ENCODE measurements at regions not wholly inside any gene's neighbourhood (a gene's known extent, or its start where the extent isn't known, plus 50 kb on each side); places are given as distances from the start of the nearest gene placed in this dataset.

GRCh38 chr2:137771064-137771463, 193.2 kb upstream of the HNMT start:
- Histone ChIP-seq H3K9me3 (ENCODE audit: insufficient read depth, low read length) (no peaks in the 10 kb centered on the region), H3K4me1 (ENCODE audit: insufficient read depth, insufficient read length) (no peaks in the 10 kb centered on the region), H3K9ac (ENCODE audit: insufficient read length, low read depth) (no peak overlapping the region), H3K36me3 (ENCODE audit: insufficient read depth, insufficient read length, low read length) (no peaks in the 10 kb centered on the region), H3K4me3 (ENCODE audit: insufficient read length, low read depth) (no peak overlapping the region), H3K27me3 (ENCODE audit: insufficient read depth, insufficient read length) (no peaks in the 10 kb centered on the region)
- no peak for TF ChIP-seq SUZ12 (IDR thresholded peaks at IDR 0.05; ENCODE audit: extremely low read depth, insufficient read depth, insufficient read length)
- TF ChIP-seq ZNF274 (IDR thresholded peaks at IDR 0.05; ENCODE audit: low read depth, low read length), result no peak
- no peak for TF ChIP-seq YY1 (IDR thresholded peaks at IDR 0.05; ENCODE audit: insufficient read depth, insufficient read length)
- no peak for DNase-seq (ENCODE audit: low read depth, low spot score)

- H3K4me3 ChIP-seq (ENCODE audit: insufficient read length, low read depth), result no peak overlapping the region
- no peak for DNase-seq (ENCODE audit: low read depth, low spot score)
- H3K4me1 ChIP-seq (ENCODE audit: insufficient read depth, insufficient read length), result no peaks in the 10 kb centered on the region
- H3K27me3 ChIP-seq (ENCODE audit: insufficient read depth, insufficient read length), result no peaks in the 10 kb centered on the region
- H3K36me3 ChIP-seq (ENCODE audit: insufficient read depth, insufficient read length, low read length), result no peaks in the 10 kb centered on the region
- no peak overlapping the region for H3K9ac ChIP-seq (ENCODE audit: insufficient read length, low read depth)
- no peaks in the 10 kb centered on the region for H3K9me3 ChIP-seq (ENCODE audit: insufficient read depth, low read length)
- no peak for TF ChIP-seq SUZ12 (IDR thresholded peaks at IDR 0.05; ENCODE audit: extremely low read depth, insufficient read depth, insufficient read length)
- TF ChIP-seq ZNF274 (IDR thresholded peaks at IDR 0.05; ENCODE audit: low read depth, low read length), result no peak
- no peak for TF ChIP-seq YY1 (IDR thresholded peaks at IDR 0.05; ENCODE audit: insufficient read depth, insufficient read length)
Observed at GRCh38 chr2:137772451-137772850, 191.8 kb upstream of the HNMT start.

GRCh38 chr2:137775529-137775928, 188.7 kb upstream of the HNMT start:
- no peak for TF ChIP-seq YY1 (IDR thresholded peaks at IDR 0.05; ENCODE audit: insufficient read depth, insufficient read length)
- no peak for TF ChIP-seq SUZ12 (IDR thresholded peaks at IDR 0.05; ENCODE audit: extremely low read depth, insufficient read depth, insufficient read length)
- no peak for TF ChIP-seq ZNF274 (IDR thresholded peaks at IDR 0.05; ENCODE audit: low read depth, low read length)
- no peak overlapping the region for H3K4me3 ChIP-seq (ENCODE audit: insufficient read length, low read depth)
- no peaks in the 10 kb centered on the region for H3K36me3 ChIP-seq (ENCODE audit: insufficient read depth, insufficient read length, low read length)
- no peak for DNase-seq (ENCODE audit: low read depth, low spot score)
- H3K9ac ChIP-seq (ENCODE audit: insufficient read length, low read depth), result no peak overlapping the region
- H3K27me3 ChIP-seq (ENCODE audit: insufficient read depth, insufficient read length), result no peaks in the 10 kb centered on the region
- H3K4me1 ChIP-seq (ENCODE audit: insufficient read depth, insufficient read length), result no peaks in the 10 kb centered on the region
- H3K9me3 ChIP-seq (ENCODE audit: insufficient read depth, low read length), result no peaks in the 10 kb centered on the region

GRCh38 chr2:137776697-137777096, 187.6 kb upstream of the HNMT start:
- no peaks in the 10 kb centered on the region for H3K36me3 ChIP-seq (ENCODE audit: insufficient read depth, insufficient read length, low read length)
- no peaks in the 10 kb centered on the region for H3K9me3 ChIP-seq (ENCODE audit: insufficient read depth, low read length)
- H3K4me1 ChIP-seq (ENCODE audit: insufficient read depth, insufficient read length), result no peaks in the 10 kb centered on the region
- TF ChIP-seq SUZ12 (IDR thresholded peaks at IDR 0.05; ENCODE audit: extremely low read depth, insufficient read depth, insufficient read length), result no peak
- no peak for TF ChIP-seq YY1 (IDR thresholded peaks at IDR 0.05; ENCODE audit: insufficient read depth, insufficient read length)
- TF ChIP-seq ZNF274 (IDR thresholded peaks at IDR 0.05; ENCODE audit: low read depth, low read length), result no peak
- H3K9ac ChIP-seq (ENCODE audit: insufficient read length, low read depth), result no peak overlapping the region
- H3K27me3 ChIP-seq (ENCODE audit: insufficient read depth, insufficient read length), result no peaks in the 10 kb centered on the region
- DNase-seq (ENCODE audit: low read depth, low spot score), result no peak
- H3K4me3 ChIP-seq (ENCODE audit: insufficient read length, low read depth), result no peak overlapping the region

- no peak for DNase-seq (ENCODE audit: low read depth, low spot score)
- TF ChIP-seq YY1 (IDR thresholded peaks at IDR 0.05; ENCODE audit: insufficient read depth, insufficient read length), result no peak
- no peak for TF ChIP-seq SUZ12 (IDR thresholded peaks at IDR 0.05; ENCODE audit: extremely low read depth, insufficient read depth, insufficient read length)
- TF ChIP-seq ZNF274 (IDR thresholded peaks at IDR 0.05; ENCODE audit: low read depth, low read length), result no peak
- Histone ChIP-seq H3K9ac (ENCODE audit: insufficient read length, low read depth) (no peak overlapping the region), H3K4me3 (ENCODE audit: insufficient read length, low read depth) (no peak overlapping the region), H3K4me1 (ENCODE audit: insufficient read depth, insufficient read length) (no peaks in the 10 kb centered on the region), H3K9me3 (ENCODE audit: insufficient read depth, low read length) (peaks cover 11% of the 10 kb centered on the region; the same call in 1 of the 2 replicates), H3K27me3 (ENCODE audit: insufficient read depth, insufficient read length) (no peaks in the 10 kb centered on the region), H3K36me3 (ENCODE audit: insufficient read depth, insufficient read length, low read length) (no peaks in the 10 kb centered on the region)
Observed at GRCh38 chr2:137797641-137798040, 166.6 kb upstream of the HNMT start.

GRCh38 chr2:137799600-137799999, 164.7 kb upstream of the HNMT start:
- no peaks in the 10 kb centered on the region for H3K27me3 ChIP-seq (ENCODE audit: insufficient read depth, insufficient read length)
- no peaks in the 10 kb centered on the region for H3K36me3 ChIP-seq (ENCODE audit: insufficient read depth, insufficient read length, low read length)
- no peak overlapping the region for H3K9ac ChIP-seq (ENCODE audit: insufficient read length, low read depth)
- DNase-seq (ENCODE audit: low read depth, low spot score), result no peak
- peaks cover 11% of the 10 kb centered on the region; the same call in 1 of the 2 replicates for H3K9me3 ChIP-seq (ENCODE audit: insufficient read depth, low read length)
- no peak overlapping the region for H3K4me3 ChIP-seq (ENCODE audit: insufficient read length, low read depth)
- TF ChIP-seq ZNF274 (IDR thresholded peaks at IDR 0.05; ENCODE audit: low read depth, low read length) (no peak), SUZ12 (IDR thresholded peaks at IDR 0.05; ENCODE audit: extremely low read depth, insufficient read depth, insufficient read length) (no peak), YY1 (IDR thresholded peaks at IDR 0.05; ENCODE audit: insufficient read depth, insufficient read length) (no peak)
- H3K4me1 ChIP-seq (ENCODE audit: insufficient read depth, insufficient read length), result no peaks in the 10 kb centered on the region

- Histone ChIP-seq H3K36me3 (ENCODE audit: insufficient read depth, insufficient read length, low read length) (no peaks in the 10 kb centered on the region), H3K27me3 (ENCODE audit: insufficient read depth, insufficient read length) (no peaks in the 10 kb centered on the region), H3K9ac (ENCODE audit: insufficient read length, low read depth) (no peak overlapping the region), H3K4me3 (ENCODE audit: insufficient read length, low read depth) (no peak overlapping the region), H3K4me1 (ENCODE audit: insufficient read depth, insufficient read length) (no peaks in the 10 kb centered on the region), H3K9me3 (ENCODE audit: insufficient read depth, low read length) (peaks cover 11% of the 10 kb centered on the region; the same call in 1 of the 2 replicates)
- TF ChIP-seq YY1 (IDR thresholded peaks at IDR 0.05; ENCODE audit: insufficient read depth, insufficient read length) (no peak), ZNF274 (IDR thresholded peaks at IDR 0.05; ENCODE audit: low read depth, low read length) (no peak), SUZ12 (IDR thresholded peaks at IDR 0.05; ENCODE audit: extremely low read depth, insufficient read depth, insufficient read length) (no peak)
- no peak for DNase-seq (ENCODE audit: low read depth, low spot score)
Observed at GRCh38 chr2:137800386-137800785, 163.9 kb upstream of the HNMT start.

Measured in NT2/D1 (cell line).